Subcutaneous abdominal adipose tissue (tissue), 5 donors: ENCODE measurements at regions not wholly inside any gene's neighbourhood (a gene's known extent, or its start where the extent isn't known, plus 50 kb on each side); places are given as distances from the start of the nearest gene placed in this dataset.
"Not testable (repeated sequence)": the region's sequence is repeated elsewhere in the genome, so short reads cannot be mapped to it uniquely, and the experiment has no call there.

Experiments
- H3K27ac ChIP-seq: one replicate; pipeline ENCODE4 v1.7.0; 2013; ENCODE audit warnings: low read depth, mild to moderate bottlenecking, inconsistent platforms, low read length, moderate library complexity
- H3K27me3 ChIP-seq, 5 donors: one replicate each; pipeline ENCODE4 v1.7.0; 2013; ENCODE audit warnings: low read length in 5 of 5, inconsistent platforms in 1 of 5; ENCODE audit not compliant: control insufficient read depth in 5 of 5, insufficient read depth in 4 of 5
- H3K36me3 ChIP-seq, 5 donors: one replicate each; pipeline ENCODE4 v1.7.0; 2013; ENCODE audit warnings: low read length in 5 of 5; ENCODE audit not compliant: control insufficient read depth in 5 of 5, insufficient read depth in 5 of 5
- H3K4me1 ChIP-seq, 5 donors: one replicate each; pipeline ENCODE4 v1.7.0; 2013; ENCODE audit warnings: low read length in 5 of 5, mild to moderate bottlenecking in 3 of 5, moderate library complexity in 1 of 5; ENCODE audit not compliant: control insufficient read depth in 5 of 5, insufficient read depth in 5 of 5
- H3K4me3 ChIP-seq, 5 donors: one replicate each; pipeline ENCODE4 v1.7.0; 2013; ENCODE audit warnings: low read length in 5 of 5, low read depth in 1 of 5
- H3K9ac ChIP-seq, 5 donors: one replicate each; pipeline ENCODE4 v1.7.0; 2013; ENCODE audit warnings: low read length in 5 of 5, mild to moderate bottlenecking in 4 of 5, moderate library complexity in 3 of 5
- H3K9me3 ChIP-seq, 5 donors: one replicate each; pipeline ENCODE4 v1.7.0; 2013; ENCODE audit warnings: low read length in 5 of 5; ENCODE audit not compliant: control insufficient read depth in 5 of 5
- donor health status: healthy.
- donor health status: healthy.
- donor health status: healthy.
- donor health status: healthy.
- donor health status: healthy.

DNA sequence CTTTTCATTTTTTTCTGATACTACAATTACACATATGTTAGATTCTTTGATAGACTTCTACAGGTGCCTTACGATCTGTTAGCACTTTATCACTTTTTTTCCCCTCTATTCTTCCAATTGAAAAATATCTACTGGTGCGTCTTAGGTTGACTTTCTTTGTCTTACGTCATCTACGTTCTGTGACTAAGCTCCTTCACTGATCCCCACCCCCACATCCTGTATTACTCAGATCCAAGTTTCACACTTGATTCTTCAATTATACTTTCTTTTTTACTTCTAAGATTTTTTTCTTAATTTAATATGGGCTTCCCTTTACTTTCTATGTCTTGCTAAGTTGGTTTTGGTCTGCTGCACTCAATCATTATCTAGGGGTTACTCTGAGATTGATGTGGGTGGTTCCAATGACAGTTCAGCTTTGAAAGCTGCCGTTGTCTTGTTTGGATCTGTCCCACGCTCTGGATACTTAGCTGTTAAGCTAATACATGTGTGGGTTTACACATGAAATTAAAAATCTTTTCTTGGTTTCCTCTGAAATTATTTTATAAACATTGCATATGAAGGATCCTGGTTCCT, 1321.1 kb downstream of the RAPGEF2 start:
- no peak overlapping the region for H3K27ac ChIP-seq
- H3K27me3 ChIP-seq = no peaks in the 10 kb centered on the region
- H3K9ac ChIP-seq = no peak overlapping the region
- H3K4me1 ChIP-seq = no peaks in the 10 kb centered on the region
- H3K4me3 ChIP-seq = no peak overlapping the region
- peaks cover 0 to 2% (median 0%) of the 10 kb centered on the region in 5 donors for H3K9me3 ChIP-seq
- H3K36me3 ChIP-seq = no peaks in the 10 kb centered on the region

DNA sequence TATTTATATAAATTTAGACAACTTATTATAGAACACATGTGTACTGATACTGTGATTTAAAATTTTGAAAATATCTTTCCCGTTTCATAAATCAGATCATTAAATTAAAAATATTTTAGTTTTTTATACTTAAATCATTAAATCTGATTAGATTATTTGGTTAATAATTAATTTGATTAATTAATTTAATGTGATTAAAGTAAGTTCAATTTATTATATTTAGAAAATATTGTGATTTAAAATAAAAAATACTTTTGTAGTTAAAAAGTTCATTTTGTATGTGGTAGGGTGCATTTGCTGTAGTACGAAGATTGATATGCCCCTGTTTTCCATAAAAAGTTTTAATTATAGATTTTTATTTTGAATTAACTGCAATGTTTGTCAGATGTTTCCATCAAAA, 1323.4 kb downstream of the RAPGEF2 start:
- H3K4me3 ChIP-seq = no peak overlapping the region
- no peaks in the 10 kb centered on the region for H3K27me3 ChIP-seq
- peaks cover 0 to 2% (median 0%) of the 10 kb centered on the region in 5 donors for H3K9me3 ChIP-seq
- no peak overlapping the region for H3K27ac ChIP-seq
- no peak overlapping the region for H3K9ac ChIP-seq
- H3K36me3 ChIP-seq = no peaks in the 10 kb centered on the region
- H3K4me1 ChIP-seq = no peaks in the 10 kb centered on the region

DNA sequence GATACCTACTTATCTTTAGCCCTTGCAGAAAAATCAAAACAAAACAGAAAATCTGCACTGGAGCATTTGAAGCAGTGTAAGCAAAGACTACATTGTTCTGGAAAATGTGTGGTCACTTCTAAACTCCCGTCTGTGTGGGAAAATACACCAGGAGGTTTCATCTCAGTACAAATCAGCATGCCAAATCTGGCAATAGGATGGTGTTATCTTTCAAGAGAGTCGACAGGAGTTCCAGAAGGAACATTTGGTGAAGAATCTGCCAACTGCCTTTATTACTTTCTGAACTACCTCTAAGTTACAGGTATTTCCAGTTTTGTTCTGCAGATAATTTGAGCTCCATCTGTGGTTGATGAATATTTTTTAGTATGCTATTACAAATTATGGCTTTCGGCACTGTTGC, 1348.0 kb downstream of the RAPGEF2 start:
- H3K36me3 ChIP-seq = no peaks in the 10 kb centered on the region
- H3K9me3 ChIP-seq = no peaks in the 10 kb centered on the region
- H3K9ac ChIP-seq = no peak overlapping the region
- H3K27me3 ChIP-seq = no peaks in the 10 kb centered on the region
- no peak overlapping the region for H3K4me3 ChIP-seq
- H3K4me1 ChIP-seq = no peaks in the 10 kb centered on the region
- H3K27ac ChIP-seq = no peak overlapping the region

DNA sequence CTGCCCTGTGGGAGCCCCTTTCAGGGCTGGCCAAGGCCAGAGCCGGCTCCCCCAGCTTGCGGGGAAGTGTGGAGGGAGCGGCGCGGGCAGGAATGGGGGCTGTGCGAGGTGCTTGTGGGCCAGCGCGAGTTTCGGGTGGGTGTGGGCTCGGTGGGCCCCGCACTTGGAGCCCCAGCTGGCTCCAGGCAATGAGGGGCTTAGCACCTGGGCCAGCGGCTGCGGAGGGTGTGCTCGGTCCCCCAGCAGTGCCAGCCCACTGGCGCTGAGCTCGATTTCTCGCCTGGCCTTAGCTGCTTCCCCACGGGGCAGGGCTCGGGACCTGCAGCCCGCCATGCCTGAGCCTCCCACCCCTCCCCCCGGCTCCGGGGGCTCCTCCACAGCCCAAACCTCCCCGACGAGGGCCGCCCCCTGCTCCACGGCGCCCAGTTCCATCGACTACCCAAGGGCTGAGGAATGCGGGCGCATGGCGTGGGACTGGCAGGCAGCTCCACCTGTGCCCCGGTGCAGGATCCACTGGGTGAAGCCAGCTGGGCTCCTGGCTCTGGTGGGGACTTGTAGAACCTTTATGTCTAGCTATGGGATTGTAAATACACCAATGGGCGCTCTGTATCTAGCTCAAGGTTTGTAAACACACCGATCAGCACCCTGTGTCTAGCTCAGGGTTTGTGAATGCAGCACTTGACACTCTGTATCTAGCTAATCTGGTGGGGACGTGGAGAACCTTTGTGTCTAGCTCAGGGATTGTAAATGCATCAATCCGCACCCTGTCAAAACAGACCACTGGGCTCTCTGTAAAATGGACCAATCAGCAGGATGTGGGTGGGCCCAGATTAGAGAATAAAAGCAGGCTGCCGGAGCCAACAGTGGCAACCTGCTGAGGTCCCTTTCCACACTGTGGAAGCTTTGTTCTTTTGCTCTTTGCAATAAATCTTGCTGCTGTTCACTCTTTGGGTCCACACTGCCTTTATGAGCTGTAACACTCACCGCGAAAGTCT, 1379.1 kb downstream of the RAPGEF2 start:
- not testable (repeated sequence) for H3K9ac ChIP-seq, H3K36me3 ChIP-seq, H3K4me1 ChIP-seq, H3K27ac ChIP-seq, H3K27me3 ChIP-seq, H3K4me3 ChIP-seq, H3K9me3 ChIP-seq

DNA sequence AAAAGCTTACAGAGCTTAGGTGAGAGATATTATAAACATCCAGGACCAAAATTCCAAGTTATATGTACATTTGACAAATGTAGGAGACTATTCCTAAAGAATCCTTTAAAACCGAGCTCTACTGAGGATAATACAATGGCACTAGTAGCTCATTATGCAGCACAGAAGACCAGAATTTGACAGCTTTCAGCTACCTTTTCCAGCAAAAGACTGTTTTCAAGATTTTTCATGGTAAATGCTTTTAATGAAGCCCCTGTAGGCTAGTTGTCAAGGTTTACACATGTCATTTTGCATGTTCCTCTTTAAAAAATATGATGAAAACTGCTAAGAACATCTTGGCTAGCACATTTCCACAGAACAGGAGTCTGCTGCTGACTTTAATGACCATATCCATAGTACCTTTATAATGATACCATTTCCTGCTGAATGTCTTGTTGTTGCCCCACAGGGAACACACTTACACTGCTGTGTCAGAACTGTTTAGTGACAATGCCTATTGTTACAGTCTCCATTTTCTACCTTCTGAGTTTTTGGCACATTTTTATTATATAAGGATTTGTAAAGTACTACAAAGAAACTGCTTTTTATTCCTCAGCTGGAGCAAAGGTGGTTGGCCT, 1382.3 kb downstream of the RAPGEF2 start:
- H3K4me3 ChIP-seq = no peak overlapping the region
- no peaks in the 10 kb centered on the region for H3K4me1 ChIP-seq
- no peaks in the 10 kb centered on the region for H3K36me3 ChIP-seq
- no peaks in the 10 kb centered on the region for H3K9me3 ChIP-seq
- no peak overlapping the region for H3K9ac ChIP-seq
- H3K27me3 ChIP-seq = no peaks in the 10 kb centered on the region
- no peak overlapping the region for H3K27ac ChIP-seq

DNA sequence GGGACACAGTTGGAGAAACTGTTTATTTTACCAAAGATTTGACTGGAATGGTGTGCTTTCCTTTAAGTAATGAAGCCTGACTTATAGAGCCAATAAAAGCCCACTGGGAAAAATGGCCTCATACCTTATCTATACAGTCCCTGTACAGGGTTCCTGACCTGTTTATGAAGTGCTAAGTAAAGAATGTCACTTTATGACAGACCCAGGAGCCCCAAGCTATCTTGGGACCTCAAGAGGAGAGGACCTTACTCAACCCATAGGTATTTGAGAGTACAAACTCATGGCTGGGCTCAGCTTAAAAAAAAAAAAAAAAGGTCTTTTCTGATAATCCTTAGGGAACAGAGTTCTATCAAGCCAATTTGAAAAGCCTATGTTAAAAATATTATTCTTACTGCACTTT, 1389.3 kb downstream of the RAPGEF2 start:
- H3K36me3 ChIP-seq = no peaks in the 10 kb centered on the region
- no peaks in the 10 kb centered on the region for H3K27me3 ChIP-seq
- no peak overlapping the region for H3K4me3 ChIP-seq
- H3K4me1 ChIP-seq = no peaks in the 10 kb centered on the region
- H3K9me3 ChIP-seq = peaks cover 0 to 2% (median 0%) of the 10 kb centered on the region in 5 donors
- no peak overlapping the region for H3K9ac ChIP-seq
- no peak overlapping the region for H3K27ac ChIP-seq

DNA sequence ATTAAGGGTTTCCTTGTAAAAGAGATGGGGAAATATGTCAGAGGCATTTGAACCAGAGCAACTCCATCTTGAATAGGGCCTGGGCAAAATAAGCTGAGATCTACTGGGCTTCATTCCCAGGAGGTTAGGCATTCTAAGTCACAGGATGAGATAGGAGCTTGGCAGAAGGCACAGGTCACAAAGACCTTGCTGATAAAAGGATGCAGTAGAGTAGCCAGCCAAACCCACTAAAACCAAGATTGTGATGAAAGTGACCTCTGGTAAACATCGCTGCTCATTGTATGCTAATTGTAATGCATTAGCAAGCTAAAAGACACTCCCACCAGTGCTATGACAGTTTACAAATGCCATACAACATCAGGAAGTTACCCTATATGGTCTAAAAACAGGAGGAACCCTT, 1390.3 kb downstream of the RAPGEF2 start:
- no peaks in the 10 kb centered on the region for H3K36me3 ChIP-seq
- no peak overlapping the region for H3K27ac ChIP-seq
- H3K4me1 ChIP-seq = no peaks in the 10 kb centered on the region
- H3K27me3 ChIP-seq = no peaks in the 10 kb centered on the region
- peaks cover 0 to 2% (median 0%) of the 10 kb centered on the region in 5 donors for H3K9me3 ChIP-seq
- no peak overlapping the region for H3K9ac ChIP-seq
- H3K4me3 ChIP-seq = no peak overlapping the region

DNA sequence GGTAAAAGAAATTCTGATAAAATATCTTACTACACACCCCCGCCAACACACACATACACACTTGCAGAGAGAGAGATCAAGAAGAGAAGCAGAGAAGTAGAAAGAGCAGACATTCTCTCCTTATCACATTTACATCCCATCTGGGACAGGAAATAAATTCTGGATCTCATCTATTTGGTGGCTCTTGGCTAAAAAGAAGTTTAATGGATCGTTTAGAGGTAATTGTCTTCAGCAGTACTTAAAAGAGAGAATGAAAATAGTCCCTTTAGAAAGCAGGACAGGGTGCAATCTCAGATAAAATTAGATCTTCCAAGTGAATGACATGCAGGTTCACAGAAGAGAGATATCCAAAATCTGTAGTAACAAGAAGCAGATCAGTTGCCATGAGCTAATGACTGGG, 1392.5 kb downstream of the RAPGEF2 start:
- Histone ChIP-seq H3K9ac (no peak overlapping the region), H3K9me3 (peaks cover 0 to 2% (median 0%) of the 10 kb centered on the region in 5 donors), H3K27me3 (no peaks in the 10 kb centered on the region), H3K4me1 (no peaks in the 10 kb centered on the region), H3K36me3 (no peaks in the 10 kb centered on the region), H3K4me3 (no peak overlapping the region), H3K27ac (no peak overlapping the region)

DNA sequence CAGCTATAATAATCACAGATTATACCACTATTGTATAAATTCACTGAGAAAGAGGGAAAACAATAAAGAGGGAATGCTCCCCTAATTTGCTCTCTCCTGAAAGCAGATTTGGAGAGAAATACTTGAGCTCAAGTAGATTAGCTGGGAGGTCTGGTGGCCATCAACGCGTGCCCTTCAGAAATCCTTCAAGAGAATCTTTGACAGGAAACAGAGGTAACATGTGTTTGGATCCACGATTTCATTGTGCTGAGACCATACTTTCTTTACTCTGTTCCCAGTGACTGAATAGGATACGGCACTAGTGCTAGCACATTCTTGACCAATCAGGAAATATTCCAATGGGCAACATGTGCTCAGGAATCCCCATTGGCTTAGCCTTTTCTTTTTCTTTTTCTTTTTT, 1395.3 kb downstream of the RAPGEF2 start:
- H3K4me3 ChIP-seq = no peak overlapping the region
- no peak overlapping the region for H3K9ac ChIP-seq
- no peaks in the 10 kb centered on the region for H3K27me3 ChIP-seq
- H3K9me3 ChIP-seq = no peaks in the 10 kb centered on the region
- H3K36me3 ChIP-seq = no peaks in the 10 kb centered on the region
- no peak overlapping the region for H3K27ac ChIP-seq
- H3K4me1 ChIP-seq = no peaks in the 10 kb centered on the region

DNA sequence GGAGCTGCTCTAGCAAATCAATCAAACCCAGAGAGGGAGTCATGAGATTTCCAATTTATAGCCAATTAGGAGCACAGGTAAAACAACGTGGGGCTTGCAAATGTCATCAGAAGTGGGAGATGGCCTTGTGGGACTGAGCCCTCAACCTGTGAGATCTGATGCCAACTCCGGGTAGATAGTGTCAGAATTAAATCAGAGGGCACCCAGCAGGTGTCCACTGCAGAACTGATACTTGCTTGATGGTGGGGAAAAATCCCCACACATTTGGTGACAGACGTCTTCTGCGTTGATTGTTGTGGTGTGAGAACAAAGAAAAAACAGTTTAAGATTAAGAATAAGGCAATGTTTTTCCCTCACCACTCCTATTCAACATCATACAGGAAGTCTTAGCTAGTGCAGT, 1402.8 kb downstream of the RAPGEF2 start:
- H3K4me1 ChIP-seq = no peaks in the 10 kb centered on the region
- H3K36me3 ChIP-seq = no peaks in the 10 kb centered on the region
- no peaks in the 10 kb centered on the region for H3K27me3 ChIP-seq
- no peaks in the 10 kb centered on the region for H3K9me3 ChIP-seq
- no peak overlapping the region for H3K4me3 ChIP-seq
- no peak overlapping the region for H3K9ac ChIP-seq
- no peak overlapping the region for H3K27ac ChIP-seq
